ENCODE measurements at regions not wholly inside any gene's neighbourhood (a gene's known extent, or its start where the extent isn't known, plus 50 kb on each side); places are given as distances from the start of the nearest gene placed in this dataset.
"Not testable (repeated sequence)": the region's sequence is repeated elsewhere in the genome, so short reads cannot be mapped to it uniquely, and the experiment has no call there.

DNA sequence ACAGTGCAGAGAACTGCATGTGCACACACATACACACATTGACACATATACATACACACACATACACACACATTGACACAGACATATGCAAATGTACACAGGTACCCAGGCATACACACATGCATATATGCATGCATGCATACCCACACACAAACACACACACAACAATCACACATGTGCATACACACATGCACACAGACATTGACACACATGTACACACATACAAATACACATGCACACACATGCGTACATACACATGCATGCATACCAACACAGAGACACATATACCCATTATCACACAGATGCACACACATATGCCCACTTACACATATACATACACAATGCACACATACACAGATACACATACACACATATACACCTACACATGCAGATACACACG lies 299.6 kb upstream of the ADCY2 start:
- no peak for DNase-seq

DNA sequence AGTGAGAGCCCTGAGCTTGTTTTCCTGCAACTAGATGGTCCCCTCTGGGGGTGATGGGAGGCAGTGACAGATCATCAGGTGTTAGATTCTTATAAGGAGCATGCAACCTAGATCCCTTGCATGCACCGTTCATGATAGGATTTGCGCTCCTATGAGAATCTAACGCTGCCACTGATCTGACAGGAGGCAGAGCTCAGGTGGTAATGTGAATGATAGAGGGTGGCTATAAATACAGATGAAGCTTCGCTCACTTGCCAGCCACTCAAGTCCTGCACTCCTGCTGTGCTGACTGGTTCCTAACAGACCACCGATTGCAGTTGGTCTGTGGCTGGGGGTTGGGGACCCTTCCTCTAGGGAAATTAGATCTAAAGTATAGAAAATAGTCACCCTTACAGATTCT lies 290.6 kb upstream of the ADCY2 start:
- DNase-seq, result no peak

DNA sequence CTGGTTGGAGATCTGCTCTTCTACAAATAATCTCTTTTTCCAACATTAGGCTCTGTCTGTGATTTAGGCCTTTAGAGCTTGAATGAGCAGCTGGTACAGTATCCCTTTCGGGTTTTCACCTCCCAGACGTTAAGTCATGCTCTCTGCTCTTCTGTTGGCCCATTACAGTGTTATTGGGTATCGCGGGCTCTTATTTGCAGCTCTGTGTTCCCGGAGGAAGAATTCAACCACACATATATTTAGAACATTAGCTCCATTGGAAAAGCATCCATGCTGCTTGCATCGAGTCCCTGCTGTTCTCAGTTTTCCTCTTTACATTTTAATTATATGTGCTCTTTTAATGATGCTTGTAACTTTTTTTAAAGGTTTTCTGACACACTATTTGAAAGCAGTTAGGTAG lies 278.0 kb upstream of the ADCY2 start:
- no peak for DNase-seq

DNA sequence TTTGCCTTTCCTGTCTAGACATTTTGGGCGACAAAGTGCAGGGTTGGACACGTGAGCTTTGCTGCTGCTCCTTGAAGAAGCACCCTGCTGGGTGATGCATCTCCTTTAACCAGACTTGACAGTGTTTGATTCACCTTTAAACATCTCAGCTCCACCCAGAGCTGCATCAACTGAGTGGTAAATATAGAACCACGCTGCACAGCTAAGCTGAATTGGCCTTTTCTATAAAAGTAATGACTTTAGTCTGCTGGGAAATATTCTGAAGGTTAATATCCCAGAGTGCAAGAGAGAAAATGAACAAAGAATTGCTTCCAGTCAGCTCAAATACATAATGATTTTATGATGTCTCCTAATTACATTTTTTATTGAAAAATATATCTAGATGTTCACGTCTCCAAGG lies 264.3 kb upstream of the ADCY2 start:
- DNase-seq, result no peak

DNA sequence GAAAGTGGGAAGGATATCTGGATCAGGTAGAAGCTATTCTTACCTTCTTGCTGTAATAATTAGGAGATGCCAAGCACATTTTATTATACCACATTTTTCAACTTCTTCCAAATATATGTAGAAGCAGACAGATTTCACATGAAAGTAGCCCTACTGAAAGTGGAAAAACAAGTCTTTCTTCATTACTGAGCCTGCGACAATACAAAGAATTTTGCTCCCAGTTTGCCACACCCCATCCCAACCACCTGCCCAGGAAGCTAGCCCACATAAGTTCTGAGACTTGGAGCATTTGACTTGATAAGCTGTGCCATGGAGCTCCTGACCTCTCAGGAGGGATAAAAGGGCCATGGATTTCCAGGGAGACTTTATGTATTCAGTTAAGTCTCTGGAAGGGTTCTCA lies 249.1 kb upstream of the ADCY2 start:
- DNase-seq, result no peak

DNA sequence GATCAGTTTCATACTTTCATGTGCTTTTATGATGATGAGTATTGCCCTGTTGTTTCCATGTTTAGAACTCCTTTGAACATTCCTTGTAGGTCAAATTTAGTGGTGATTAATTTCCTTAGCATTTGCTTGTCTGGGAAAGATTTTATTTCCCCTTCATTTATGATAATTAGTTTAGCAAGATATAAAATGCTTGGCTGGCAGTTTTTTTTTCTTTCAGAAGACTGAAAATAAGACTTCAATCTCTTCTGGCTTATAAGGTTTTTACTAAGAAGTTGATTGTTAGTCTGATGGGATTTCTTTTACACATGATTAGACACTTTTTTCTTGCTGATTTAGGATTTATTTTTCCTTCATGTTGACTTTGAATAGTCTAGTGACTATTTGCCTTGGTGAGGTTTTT lies 238.9 kb upstream of the ADCY2 start:
- no peak for DNase-seq

DNA sequence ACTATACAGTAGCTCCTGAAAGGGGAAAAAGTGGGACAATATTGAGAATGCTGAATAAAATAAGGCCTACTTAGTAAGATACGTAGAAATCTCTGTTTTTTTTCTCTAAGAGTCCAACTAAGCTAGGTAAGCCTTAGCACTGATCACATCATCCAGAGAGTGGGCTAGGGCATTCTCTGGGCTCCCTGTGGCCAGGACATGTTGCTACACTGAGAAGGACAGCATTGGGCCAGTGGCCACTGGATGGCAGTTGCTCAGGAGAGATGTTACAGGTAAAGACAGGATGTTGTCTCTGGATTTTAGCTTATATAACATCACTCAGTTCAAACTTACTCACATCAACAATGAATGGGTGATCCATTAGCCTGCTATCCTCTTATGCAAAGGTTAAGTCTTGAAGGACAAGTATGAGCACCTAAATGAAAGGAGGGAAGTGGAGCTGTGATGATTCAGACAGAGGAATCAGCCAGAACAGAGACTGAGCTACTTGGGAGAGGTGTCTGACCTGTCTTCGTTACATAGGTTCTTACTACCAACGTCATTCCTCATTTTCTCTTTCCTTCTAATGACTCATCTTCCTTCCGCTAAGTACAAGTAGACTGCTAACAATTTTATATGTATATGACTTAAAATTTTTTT lies 226.6 kb upstream of the ADCY2 start:
- no peak for DNase-seq

DNA sequence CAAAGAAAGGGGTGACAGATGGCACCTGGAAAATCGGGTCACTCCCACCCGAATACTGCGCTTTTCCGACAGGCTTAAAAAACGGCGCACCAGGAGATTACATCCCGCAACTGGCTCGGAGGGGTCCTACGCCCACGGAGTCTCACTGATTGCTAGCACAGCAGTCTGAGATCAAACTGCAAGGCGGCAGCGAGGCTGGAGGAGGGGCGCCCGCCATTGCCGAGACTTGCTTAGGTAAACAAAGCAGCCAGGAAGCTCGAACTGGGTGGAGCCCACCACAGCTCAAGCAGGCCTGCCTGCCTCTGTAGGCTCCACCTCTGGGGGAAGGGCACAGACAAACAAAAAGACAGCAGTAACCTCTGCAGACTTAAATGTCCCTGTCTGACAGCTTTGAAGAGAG lies 225.2 kb upstream of the ADCY2 start:
- not testable (repeated sequence) for DNase-seq

DNA sequence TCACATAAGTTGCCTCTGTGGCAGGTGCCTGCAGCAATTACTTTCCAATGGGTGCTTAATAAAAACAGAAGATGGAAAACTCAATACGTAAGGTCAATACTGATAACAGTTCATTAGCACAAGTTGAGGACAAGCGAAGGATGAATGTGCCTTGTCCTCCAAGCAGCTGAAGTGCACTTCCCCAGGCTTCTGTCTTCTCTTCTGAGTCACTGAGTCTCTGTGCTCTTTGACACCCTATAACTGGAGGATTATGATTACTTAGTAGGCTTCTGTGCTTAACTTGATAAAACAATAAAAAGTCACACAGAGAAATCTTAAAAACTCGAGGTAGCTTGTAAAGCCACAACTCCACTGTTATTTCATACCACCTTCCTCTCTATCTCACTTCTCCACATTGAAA lies 216.6 kb upstream of the ADCY2 start:
- no peak for DNase-seq

DNA sequence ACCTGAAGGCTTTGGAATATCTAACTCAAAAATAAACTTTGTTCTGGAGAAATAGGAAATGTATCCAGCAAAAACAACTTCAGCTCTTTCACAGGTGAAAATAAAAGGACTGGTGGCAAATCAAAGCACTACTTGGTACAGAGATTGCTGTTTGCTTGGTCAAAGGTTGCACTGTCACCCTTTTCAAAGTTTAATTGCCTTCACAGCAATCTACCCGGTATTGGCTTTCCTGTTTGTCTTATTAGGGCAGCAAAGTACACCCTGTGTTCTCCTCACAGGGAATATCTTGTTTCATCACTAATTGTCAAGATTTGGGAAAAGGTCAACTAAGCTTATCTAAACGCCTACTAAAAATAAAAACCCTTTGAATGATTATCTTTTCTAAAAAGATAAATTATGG lies 214.1 kb upstream of the ADCY2 start:
- no peak for DNase-seq

DNA sequence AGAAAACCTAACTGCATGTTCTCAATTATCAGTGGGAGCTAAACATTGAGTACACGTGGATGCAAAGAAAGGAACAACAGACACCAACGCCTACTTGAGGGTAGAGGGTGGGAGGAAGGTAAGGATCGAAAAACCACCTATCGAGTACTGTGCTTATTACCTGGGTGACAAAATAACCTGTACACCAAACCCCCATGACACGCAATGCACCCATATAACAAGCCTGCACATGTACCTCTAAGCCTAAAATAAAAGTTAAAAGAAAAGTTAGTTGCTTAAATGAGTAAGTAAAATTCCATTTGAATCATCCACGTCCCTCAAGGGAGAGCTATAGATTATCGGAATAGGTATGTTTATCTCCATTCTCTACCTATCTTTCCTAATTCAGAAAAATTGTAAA lies 210.2 kb upstream of the ADCY2 start:
- DNase-seq, result no peak

DNA sequence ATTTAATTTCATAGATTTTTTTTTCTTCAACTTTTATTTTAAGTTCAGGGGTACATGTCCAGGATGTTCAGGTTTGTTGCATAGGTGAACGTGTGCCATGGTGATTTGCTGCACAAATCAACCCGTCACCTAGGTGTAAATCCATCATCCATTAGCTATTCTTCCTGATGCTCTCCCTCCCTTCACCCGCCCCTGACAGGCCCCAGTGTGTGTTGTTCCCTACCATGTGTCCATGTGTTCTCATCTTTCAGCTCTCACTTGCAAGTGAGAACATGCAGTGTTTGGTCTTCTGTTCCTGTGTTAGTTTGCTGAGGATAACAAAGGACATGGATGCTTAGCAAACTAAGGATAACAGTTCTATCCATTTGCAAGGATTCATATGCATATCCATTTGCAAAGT lies 209.1 kb upstream of the ADCY2 start:
- DNase-seq, result no peak

DNA sequence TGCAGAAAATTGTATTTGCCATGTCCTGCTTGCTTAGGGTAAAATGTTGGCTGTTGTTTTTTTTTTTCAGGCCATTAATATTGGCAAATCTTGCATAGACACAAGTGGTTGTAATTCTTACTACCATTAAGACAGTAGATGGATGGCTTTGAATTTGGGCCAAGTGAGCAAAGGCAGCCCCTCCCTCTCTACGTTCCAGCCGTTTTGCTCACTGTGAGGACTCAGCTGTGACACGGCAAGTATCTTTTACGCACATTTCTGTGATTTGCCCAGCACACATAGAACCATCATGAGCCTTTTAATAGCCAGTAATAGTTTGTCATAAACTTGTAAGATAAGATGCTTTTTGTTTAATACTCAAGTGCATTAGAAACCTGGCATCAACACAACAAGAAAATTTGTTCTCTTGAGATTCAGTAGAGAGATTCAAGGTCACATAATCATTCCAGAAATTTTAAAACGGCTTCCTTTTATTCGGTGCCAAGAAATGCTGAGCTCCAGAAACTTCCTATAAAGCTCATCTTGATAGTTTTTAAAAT lies 205.2 kb upstream of the ADCY2 start:
- no peak for DNase-seq

DNA sequence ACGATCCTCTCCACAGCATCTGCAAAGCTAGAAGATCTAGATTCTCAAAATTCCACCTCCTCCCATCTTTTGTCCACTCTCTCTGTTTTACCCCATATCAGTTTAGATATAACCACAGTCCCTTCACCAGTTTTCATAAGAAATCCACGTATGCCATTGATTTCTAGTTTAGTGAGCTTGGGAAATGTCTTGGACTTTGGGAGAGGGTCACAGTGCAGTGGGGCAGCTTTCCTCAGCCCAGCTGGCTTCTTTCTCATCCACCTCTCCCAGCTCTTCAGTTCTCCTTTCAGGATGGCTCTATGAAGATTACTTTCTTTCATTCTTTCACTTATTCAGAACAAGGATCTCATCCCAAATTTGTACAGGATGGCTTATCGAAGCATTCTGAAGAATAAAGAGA lies 203.9 kb upstream of the ADCY2 start:
- DNase-seq, result no peak

DNA sequence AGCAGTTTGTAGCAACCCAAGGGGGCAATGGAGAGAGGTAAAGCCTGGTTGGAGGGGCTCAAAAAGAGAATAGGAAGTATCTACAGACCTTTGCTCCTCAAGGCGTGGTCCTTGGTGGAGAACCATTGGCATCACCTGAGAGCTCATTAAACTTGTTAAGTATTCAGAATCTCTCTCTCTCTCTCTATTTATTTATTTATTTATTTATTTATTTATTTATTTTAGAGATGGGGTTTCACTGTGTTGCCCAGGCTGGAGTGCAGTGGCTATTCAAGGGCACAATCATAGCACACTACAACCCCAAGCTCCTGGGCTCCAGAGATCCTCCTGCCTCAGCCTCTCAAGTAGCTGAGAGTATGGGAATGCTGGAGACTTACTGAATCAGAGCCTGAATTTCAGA lies 193.1 kb upstream of the ADCY2 start:
- DNase-seq, result no peak

DNA sequence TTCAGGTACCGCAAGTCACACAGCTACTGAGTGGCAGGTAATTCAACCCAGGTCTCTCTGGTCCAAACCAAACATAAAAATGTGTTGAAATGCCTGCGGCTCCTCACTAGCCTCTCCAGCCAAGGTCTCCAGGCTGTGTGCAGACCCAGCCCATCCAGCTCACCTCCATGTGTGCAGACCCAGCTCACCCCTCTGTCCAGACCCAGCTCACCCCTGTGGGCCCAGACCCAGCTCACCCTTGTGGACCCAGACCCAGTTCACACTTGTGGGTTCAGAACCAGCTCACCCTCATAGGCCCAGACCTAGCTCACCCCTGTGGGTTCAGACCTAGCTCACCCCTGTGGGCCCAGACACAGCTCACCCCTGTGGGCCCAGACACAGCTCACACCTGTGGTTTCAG lies 188.0 kb upstream of the ADCY2 start:
- no peak for DNase-seq

DNA sequence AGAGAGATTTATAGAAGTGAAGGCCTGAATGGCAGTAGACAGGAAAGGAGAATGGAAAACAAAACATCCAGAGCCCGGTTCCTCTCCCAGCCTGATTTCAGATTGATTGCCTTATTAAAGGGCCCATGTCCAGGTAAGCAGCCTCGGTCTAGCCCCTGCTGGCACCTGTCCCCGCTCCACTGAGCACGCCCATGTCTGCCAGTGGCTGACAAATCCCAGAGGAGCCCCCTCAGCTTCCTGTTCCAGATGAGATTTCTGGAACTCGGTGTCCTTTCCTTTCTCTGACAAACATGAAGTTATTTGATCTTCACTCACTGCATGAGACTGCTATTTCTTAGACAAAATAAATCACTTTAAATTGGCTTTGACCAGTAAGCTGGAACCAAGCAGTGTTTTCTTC lies 187.0 kb upstream of the ADCY2 start:
- DNase-seq, result no peak

DNA sequence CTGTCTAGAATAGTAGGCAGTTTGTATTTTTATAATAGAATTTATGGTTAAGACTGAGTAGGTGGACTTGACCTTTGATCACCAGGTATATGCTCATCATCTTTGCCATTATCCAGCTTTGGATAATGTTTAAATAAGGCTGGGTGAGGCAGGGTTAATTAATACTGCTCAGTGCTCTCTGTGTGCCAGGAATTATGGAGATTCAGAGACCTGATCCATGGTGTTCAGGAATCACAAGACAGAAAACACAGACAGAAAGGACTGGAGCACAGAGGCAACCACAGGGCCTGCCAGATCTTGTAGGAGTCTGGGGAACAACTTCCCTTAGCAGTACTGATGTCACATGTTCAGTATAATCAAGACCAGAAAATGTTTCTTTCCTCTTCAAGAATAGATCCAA lies 186.3 kb upstream of the ADCY2 start:
- DNase-seq, result no peak

DNA sequence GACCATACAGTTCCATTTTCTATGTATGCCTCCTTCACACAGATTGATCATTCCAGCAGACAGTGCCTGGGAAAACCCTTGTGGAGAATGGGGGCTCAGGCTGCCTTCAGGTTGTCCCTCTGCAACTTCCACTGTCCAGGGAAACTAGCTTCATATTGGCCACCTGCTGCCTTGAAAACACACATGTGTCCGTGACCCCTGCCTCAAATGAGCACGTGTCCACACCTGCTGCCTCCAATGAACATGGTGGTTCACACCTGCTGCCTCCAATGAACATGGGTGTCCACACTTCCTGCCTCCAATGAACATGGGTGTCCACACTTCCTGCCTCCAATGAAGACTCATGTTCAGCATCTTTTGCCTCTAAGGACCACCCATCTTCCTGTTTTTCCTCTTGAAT lies 185.4 kb upstream of the ADCY2 start:
- DNase-seq, result no peak

DNA sequence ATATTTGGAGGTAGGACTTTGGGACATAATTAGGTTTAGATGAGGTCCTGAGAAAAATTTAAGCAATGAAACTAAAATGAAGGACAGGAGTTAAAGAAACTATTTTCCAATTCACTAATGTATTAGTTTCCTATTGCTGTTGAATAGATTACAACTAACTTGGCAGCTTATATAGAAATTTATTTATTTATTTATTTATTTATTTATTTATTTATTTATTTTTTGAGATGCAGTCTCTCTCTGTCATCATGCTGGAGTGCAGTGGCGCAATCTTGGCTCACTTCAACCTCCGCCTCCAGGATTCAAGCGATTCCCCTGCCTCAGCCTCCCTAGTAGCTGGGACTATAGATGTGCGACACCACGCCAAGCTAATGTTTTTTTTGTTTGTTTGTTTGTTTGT lies 182.4 kb upstream of the ADCY2 start:
- DNase-seq, result no peak

DNA sequence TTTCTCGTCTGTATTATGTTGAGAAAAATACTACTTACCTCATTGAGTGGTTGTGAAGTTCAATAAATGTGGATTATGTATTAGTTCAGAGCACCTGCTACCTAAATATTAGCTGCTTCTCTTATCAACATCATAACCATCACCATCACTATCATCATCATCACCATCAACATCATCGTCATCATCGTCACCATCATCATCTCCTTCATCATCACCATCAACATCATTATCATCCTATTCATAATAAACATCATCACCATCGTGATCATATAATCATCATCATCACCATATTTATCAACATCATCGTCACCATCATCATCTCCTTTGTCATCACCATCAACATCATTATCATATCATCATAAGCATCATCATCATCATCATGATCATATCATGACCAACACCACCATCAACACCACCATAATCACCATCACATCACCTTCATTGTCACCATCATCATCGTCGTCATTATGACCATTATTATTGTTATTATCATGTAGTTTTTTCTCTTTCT lies 181.0 kb upstream of the ADCY2 start:
- no peak for DNase-seq

DNA sequence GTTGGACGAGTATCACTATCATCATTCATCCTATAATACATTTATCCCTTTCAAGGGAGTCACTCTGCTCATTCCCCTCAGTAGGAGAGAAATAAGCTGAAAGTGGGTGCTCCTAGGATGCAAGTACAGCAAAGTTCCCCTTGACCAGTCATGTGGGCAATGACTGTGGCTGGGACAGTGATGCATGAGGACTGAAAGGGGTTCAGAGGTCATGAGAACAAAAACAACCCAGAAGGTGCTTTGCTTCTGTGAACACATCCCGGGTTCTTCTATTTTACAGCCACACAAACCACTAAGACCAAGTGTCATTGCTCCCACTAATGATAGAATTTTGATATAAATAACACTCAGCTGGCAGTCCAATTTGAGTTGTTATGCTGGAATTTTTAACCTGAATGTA lies 177.8 kb upstream of the ADCY2 start:
- DNase-seq, result no peak

DNA sequence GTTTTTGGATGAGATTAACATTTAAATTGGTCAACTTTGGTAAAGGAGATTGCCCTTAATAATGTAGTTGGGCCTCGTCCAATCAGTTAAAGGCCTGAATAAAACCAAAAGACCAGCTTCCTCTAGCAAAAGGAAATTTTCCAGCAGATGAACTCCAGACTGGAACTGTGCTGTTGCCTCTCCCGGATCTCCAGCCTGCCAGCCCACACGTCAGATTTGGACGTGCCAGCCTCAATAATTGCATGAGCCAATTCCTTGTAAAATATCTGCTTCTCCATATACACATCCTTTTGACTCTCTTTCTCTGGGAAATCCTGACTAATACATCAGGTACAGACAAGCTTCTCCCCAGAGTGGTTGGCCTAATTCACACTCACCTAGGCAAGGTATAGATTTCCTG lies 175.8 kb upstream of the ADCY2 start:
- DNase-seq, result no peak

DNA sequence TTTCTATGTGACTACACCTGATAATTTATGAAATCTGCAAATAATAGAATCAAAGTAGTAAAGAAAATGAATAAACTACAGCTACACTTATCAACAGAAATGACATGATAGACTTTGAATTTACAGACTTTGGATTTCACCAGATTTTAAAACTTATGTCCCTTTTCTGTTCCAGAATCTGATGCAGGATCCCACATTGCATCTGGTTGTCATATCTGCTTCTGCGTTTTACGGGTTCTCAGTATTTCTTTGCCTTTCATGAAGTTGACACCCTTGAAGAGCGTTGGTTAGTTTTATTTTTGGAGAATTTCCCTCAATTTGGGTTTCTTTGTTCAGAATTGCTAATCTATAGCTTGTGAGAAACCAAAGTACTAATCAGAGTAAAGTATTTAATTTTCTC lies 174.9 kb upstream of the ADCY2 start:
- no peak for DNase-seq

DNA sequence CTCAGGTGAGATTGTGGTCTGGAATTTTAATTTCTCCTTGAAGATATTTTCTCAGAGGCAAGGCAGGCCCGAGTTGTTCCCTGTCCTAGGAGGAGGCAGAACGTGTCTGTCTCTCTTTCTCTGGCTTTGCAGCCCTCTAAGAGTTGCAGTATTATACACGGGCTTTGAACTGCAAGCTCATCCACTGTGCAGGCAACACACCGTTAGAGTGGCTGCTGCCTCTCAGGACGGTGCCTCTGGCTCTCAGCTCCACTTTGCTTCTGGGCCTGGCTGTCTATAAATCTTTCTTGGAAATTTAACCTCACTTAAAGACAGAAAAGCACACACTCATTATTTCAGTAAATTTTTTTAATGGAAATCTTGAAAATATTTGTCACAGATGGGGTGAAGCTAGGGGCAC lies 170.1 kb upstream of the ADCY2 start:
- no peak for DNase-seq

Data from KG1 (cell line).